ENCODE measurements at regions not wholly inside any gene's neighbourhood (a gene's known extent, or its start where the extent isn't known, plus 50 kb on each side); places are given as distances from the start of the nearest gene placed in this dataset.

DNA sequence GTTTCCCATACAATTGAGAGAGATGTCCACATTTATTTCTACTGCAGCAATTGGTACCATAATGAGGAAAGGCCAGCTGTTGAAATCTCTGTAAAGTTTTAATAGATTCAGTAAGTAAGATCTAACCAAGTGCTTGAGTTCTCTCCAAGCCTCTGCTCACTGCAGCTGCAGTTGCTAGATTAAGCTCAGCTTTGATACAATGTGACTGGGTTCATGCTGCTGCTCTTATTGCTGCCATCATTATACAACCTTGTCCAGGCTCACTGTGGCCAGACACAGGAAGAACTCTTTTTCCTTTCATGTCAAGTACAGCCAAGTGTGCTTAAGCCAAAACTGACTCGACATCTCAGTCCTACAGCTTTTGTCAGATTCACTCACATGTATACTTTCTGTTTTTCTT, 423.5 kb downstream of the GJA1 start:
- TF ChIP-seq, protein P1, sequence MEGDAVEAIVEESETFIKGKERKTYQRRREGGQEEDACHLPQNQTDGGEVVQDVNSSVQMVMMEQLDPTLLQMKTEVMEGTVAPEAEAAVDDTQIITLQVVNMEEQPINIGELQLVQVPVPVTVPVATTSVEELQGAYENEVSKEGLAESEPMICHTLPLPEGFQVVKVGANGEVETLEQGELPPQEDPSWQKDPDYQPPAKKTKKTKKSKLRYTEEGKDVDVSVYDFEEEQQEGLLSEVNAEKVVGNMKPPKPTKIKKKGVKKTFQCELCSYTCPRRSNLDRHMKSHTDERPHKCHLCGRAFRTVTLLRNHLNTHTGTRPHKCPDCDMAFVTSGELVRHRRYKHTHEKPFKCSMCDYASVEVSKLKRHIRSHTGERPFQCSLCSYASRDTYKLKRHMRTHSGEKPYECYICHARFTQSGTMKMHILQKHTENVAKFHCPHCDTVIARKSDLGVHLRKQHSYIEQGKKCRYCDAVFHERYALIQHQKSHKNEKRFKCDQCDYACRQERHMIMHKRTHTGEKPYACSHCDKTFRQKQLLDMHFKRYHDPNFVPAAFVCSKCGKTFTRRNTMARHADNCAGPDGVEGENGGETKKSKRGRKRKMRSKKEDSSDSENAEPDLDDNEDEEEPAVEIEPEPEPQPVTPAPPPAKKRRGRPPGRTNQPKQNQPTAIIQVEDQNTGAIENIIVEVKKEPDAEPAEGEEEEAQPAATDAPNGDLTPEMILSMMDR (IDR thresholded peaks at IDR 0.05), result no peak
- TF ChIP-seq CBX8 (IDR thresholded peaks at IDR 0.05) (no peak), RNF2 (IDR thresholded peaks at IDR 0.05; ENCODE audit: borderline replicate concordance, low read depth) (no peak), HDAC2 (IDR thresholded peaks at IDR 0.05) (no peak)
- TF ChIP-seq, protein P2, sequence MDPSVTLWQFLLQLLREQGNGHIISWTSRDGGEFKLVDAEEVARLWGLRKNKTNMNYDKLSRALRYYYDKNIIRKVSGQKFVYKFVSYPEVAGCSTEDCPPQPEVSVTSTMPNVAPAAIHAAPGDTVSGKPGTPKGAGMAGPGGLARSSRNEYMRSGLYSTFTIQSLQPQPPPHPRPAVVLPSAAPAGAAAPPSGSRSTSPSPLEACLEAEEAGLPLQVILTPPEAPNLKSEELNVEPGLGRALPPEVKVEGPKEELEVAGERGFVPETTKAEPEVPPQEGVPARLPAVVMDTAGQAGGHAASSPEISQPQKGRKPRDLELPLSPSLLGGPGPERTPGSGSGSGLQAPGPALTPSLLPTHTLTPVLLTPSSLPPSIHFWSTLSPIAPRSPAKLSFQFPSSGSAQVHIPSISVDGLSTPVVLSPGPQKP (IDR thresholded peaks at IDR 0.05; ENCODE audit: low read depth, low read length), result no peak

Measured in A549 (cell line).